ENCODE measurements at regions not wholly inside any gene's neighbourhood (a gene's known extent, or its start where the extent isn't known, plus 50 kb on each side); places are given as distances from the start of the nearest gene placed in this dataset.

GRCh38 chr6:23989885-23990533 lies 136.0 kb upstream of the NRSN1 start:
- TF ChIP-seq, protein P1, sequence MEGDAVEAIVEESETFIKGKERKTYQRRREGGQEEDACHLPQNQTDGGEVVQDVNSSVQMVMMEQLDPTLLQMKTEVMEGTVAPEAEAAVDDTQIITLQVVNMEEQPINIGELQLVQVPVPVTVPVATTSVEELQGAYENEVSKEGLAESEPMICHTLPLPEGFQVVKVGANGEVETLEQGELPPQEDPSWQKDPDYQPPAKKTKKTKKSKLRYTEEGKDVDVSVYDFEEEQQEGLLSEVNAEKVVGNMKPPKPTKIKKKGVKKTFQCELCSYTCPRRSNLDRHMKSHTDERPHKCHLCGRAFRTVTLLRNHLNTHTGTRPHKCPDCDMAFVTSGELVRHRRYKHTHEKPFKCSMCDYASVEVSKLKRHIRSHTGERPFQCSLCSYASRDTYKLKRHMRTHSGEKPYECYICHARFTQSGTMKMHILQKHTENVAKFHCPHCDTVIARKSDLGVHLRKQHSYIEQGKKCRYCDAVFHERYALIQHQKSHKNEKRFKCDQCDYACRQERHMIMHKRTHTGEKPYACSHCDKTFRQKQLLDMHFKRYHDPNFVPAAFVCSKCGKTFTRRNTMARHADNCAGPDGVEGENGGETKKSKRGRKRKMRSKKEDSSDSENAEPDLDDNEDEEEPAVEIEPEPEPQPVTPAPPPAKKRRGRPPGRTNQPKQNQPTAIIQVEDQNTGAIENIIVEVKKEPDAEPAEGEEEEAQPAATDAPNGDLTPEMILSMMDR (IDR thresholded peaks at IDR 0.05; ENCODE audit: poor library complexity) = no peak
- no peak for TF ChIP-seq EZH2phosphoT487 (IDR thresholded peaks at IDR 0.05; ENCODE audit: low read depth, severe bottlenecking, unreplicated experiment)
